ENCODE measurements at regions not wholly inside any gene's neighbourhood (a gene's known extent, or its start where the extent isn't known, plus 50 kb on each side); places are given as distances from the start of the nearest gene placed in this dataset.
A peak's percentile ranks its signal among the peaks of the same experiment; 100 is the strongest.
"Not testable (repeated sequence)": the region's sequence is repeated elsewhere in the genome, so short reads cannot be mapped to it uniquely, and the experiment has no call there.

DNA sequence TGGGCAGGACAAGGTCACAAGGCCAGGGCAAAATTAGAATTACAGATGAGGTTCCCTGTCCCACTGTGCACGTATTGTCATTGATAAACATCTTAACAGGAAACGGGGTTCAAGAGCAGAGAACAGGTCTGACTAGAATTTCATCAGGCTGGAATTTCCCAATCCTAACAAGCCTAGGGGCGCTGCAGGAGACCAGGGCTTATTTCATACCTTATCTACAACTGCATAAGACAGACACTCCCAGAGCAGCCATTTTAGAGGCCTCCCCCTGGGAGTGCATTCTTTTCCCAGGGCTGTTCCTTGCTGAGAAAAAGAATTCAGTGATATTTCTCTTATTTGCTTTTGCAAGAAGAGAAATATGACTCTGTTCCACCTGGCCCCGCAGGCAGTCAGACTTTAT is 244.8 kb downstream of the DAD1 start:
- H3K36me3 ChIP-seq (ENCODE audit: insufficient read depth); H3K4me1 ChIP-seq (ENCODE audit: insufficient read depth); H3K4me3 ChIP-seq (ENCODE audit: low read depth, low read length); H3K27ac ChIP-seq (ENCODE audit: low read depth); DNase-seq (ENCODE audit: extremely low spot score): not testable (repeated sequence)
- WGBS: 84% methylated on average over 4 of the region's 4 CpGs

DNA sequence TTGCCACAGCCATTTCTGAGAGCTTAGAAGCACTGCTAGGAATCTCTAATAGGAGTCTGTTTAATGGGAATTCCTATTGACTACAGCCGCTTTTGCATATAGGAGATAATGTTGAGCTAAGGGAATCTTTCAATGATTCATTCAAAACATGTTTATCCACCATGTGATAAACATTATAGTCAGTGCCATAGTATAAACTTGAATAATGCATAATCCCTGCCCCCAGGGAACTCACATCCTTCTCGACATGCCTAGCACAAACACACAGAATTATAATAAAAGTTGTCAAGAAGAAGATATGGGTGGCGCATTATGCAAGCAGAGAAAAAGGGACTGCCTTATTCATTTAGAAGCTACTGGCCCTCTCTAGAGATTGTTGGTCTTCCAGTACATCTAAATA is 248.0 kb downstream of the DAD1 start:
- no peak for DNase-seq (ENCODE audit: extremely low spot score)
- Histone ChIP-seq H3K4me3 (ENCODE audit: low read depth, low read length) (no peak overlapping the region), H3K4me1 (ENCODE audit: insufficient read depth) (no peaks in the 10 kb centered on the region), H3K36me3 (ENCODE audit: insufficient read depth) (no peaks in the 10 kb centered on the region), H3K27ac (ENCODE audit: low read depth) (no peak overlapping the region)
- WGBS: 65% methylated on average over 3 of the region's 3 CpGs

DNA sequence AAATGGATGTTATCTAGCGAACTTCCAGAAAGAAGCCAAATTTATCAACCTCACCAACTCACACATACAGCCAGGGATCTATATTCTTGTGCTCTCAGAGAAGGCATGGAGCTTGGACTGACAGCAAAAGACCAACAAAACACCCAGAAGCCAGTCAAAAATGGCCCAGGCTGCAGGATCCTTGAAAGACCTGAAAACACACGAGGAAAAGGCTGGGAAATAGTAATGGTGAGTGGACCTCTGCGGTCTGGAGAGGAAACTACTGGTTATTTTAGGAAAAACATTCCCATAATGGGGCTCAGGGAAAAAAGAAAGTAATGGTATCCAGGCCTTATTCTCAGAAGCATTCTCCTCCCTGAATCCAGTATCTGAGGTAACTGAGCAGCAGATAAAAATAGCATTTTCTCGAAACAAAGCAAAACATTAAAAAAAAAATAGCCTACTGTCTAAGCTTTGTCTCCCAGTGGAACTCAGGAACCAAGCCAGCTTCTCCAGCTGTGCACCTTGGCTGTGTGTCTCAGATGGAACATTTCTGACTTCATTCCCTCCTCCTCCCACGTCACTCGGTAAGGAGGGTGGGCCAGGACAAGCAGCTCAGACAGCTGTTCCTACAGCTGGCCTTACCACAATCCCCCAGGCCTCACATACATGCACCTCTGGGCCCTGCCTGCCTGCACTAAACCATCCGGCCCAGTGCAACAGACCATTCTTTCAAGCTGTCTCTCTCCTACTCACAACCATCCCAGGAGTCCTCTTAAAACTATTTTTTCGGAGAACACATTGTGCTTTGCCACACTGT is 249.9 kb downstream of the DAD1 start:
- peak; percentile 78 for DNase-seq (ENCODE audit: extremely low spot score)

DNA sequence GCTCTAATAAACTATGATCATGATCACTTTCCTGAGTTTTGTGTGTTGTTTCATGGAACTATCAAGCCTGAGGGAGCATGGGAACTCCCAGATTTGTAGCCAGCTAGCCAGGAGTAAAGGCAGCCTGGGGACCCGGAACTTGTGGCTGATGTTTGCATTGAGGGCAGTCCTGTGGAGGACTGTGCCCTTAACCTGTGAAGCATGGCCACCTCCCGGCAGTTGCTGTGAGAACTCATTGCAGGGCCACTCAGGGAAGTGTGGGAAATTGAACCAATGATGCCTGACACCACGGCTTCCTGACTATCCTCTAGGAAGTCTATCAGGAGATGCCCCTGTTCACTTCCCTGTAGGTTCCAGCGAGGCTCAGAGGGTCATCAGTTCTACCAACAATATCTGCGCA is 250.6 kb downstream of the DAD1 start:
- no peak overlapping the region for H3K4me3 ChIP-seq (ENCODE audit: low read depth, low read length)
- H3K27ac ChIP-seq (ENCODE audit: low read depth): peak overlapping the region; percentile 56
- H3K36me3 ChIP-seq (ENCODE audit: insufficient read depth): no peaks in the 10 kb centered on the region
- H3K4me1 ChIP-seq (ENCODE audit: insufficient read depth): no peaks in the 10 kb centered on the region
- DNase-seq (ENCODE audit: extremely low spot score): no peak
- 88% methylated on average over 5 of the region's 5 CpGs for whole genome bisulfite sequencing

More for the DNA sequence above, 249.9 kb downstream of the DAD1 start:
- H3K36me3 ChIP-seq (ENCODE audit: insufficient read depth): no peaks in the 10 kb centered on the region
- WGBS: 39% methylated on average over 8 of the region's 8 CpGs
- no peak overlapping the region for H3K4me3 ChIP-seq (ENCODE audit: low read depth, low read length)
- no peaks in the 10 kb centered on the region for H3K4me1 ChIP-seq (ENCODE audit: insufficient read depth)
- H3K27ac ChIP-seq (ENCODE audit: low read depth): peak overlapping the region; percentile 62

DNA sequence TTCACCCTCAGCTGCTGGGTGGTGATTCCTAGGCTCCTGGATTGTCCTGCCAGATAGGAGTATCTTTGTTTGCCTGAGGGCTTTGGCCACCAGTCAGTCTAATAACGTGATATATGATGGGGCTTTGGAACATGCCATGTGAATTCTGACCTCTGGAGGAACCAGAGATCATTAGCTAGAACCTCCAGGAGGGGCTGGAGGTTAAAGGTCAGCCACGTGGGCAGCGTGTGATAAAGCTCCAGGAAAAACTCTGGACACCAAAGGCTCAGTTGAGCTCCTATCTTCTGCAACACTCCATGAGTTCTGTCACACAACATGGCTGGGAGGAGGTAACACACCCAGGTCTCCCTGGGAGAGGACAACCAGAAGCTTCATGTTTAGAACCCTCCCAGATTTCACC is 251.1 kb downstream of the DAD1 start:
- Histone ChIP-seq H3K27ac (ENCODE audit: low read depth) (peak overlapping the region; percentile 56), H3K4me1 (ENCODE audit: insufficient read depth) (no peaks in the 10 kb centered on the region), H3K36me3 (ENCODE audit: insufficient read depth) (no peaks in the 10 kb centered on the region), H3K4me3 (ENCODE audit: low read depth, low read length) (no peak overlapping the region)
- DNase-seq (ENCODE audit: extremely low spot score): no peak
- WGBS: 67% methylated on average over 3 of the region's 3 CpGs

DNA sequence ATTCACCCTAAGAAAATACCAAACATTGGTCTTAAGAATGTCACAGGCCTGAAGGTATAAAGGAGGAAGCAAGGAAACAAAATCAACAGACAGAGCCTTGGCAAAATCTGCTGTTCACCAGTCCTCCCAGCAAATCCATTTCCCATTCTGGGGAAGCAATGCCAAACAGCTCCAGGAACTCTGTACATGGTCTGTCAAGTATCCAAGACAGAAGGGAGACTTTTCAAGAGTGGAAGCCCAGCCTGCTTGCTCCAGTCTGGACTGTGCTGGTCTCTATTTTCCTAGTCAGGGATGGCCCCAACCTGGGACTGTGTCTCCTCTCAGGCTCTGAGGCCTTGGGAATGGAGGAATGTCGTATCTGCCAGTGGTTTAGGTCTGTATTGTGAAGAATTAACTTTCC is 251.5 kb downstream of the DAD1 start:
- 69% methylated on average over 1 of the region's 1 CpG for WGBS
- DNase-seq (ENCODE audit: extremely low spot score): no peak
- Histone ChIP-seq H3K4me3 (ENCODE audit: low read depth, low read length) (no peak overlapping the region), H3K4me1 (ENCODE audit: insufficient read depth) (no peaks in the 10 kb centered on the region), H3K36me3 (ENCODE audit: insufficient read depth) (no peaks in the 10 kb centered on the region), H3K27ac (ENCODE audit: low read depth) (no peak overlapping the region)

DNA sequence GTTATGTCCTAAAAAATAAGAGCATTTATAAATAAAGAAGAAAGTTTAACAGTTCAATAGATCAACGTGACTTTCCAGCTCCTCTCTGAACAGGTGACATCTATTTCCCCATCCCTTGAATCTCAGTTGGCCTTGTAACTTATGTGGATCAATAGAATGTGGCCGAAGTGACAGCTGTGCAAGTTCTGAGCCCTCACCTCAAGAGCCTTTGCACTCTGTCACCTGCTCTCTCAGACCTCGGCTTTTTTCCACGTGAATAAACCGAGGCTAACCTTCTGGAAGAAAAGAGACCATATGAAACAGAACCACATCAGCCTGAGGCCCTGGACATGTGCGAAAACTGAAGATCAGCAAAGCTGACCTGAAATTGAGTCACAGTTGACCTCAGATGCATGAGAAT is 253.0 kb downstream of the DAD1 start:
- 90% methylated on average over 6 of the region's 6 CpGs for WGBS
- H3K4me3 ChIP-seq (ENCODE audit: low read depth, low read length): no peak overlapping the region
- H3K4me1 ChIP-seq (ENCODE audit: insufficient read depth): no peaks in the 10 kb centered on the region
- no peaks in the 10 kb centered on the region for H3K36me3 ChIP-seq (ENCODE audit: insufficient read depth)
- no peak for DNase-seq (ENCODE audit: extremely low spot score)
- no peak overlapping the region for H3K27ac ChIP-seq (ENCODE audit: low read depth)

DNA sequence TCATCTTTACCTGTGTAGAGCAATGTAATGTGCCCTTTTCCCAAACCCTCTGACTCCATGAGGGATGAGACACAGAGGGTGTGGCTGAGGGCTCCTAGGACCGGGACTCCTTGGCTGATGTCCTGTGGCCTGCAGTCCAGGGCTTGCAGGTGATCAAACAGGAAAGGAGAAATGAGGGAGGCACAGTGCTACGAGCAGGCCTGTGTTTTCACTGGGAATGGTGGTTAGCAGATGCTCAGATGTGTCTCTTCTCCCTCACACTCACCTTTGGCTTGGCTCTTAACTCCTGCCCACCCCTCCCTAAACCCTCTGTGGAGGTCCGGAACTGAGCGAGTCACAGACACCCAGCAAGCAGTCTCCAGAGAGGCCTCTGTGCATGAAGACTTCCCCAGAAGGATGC is 254.4 kb downstream of the DAD1 start:
- Histone ChIP-seq H3K4me1 (ENCODE audit: insufficient read depth) (no peaks in the 10 kb centered on the region), H3K36me3 (ENCODE audit: insufficient read depth) (no peaks in the 10 kb centered on the region), H3K27ac (ENCODE audit: low read depth) (no peak overlapping the region), H3K4me3 (ENCODE audit: low read depth, low read length) (no peak overlapping the region)
- WGBS: 76% methylated on average over 4 of the region's 4 CpGs
- no peak for DNase-seq (ENCODE audit: extremely low spot score)

DNA sequence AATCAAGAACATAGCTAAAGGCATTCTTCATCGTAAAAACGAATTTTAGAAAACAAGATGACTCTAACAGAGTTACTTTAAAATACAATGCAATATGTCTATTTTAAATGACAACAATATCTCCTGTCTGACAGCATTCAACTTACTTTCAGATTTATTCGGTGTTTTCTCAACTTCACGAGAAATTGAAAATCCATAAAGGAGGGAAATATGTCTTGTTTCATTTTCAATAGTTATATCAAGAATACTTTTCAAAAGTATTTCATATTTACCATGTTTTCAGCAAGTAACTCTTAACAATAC is 254.8 kb downstream of the DAD1 start:
- 65% methylated on average over 4 of the region's 4 CpGs for WGBS
- DNase-seq (ENCODE audit: extremely low spot score): no peak

DNA sequence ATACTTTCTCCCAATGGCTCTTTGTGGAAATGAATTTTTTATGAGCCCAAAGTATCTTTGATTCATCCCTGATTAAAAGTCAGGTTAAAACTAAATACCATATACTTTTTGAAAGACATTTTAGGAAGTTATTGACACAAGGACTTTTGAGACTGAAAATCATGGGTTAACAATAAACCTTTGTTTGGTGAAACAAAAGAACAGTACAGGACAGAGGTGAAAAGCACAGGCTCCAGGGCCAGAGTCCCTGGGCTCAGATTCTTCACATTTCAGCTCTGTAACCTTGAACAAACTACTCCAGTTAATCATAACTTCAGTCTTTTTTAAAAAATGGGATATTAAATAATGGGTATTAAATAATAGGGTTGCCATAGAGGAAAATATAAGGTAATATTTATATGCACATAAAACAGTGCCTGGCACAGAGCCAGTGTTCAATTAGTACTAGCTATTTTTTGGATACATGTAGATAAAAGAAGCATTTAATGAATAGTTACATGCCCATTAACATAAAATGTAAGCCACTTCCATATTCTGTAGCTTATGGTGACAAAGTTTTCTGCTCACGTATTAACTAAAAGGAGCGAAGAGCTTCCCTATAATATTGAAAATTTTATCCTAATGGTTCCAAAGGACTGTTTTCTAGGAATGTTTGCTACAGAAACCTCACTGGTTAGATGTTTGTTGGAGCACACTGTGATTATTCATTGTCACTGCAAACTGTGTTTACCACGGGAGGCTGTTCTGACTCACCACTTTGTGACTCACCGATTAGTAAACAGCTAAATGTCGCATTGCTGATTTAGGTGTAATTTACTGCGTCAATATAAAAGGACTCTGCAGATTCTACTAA is 255.4 kb downstream of the DAD1 start:
- WGBS: 44% methylated on average over 6 of the region's 6 CpGs
- no peaks in the 10 kb centered on the region for H3K4me1 ChIP-seq (ENCODE audit: insufficient read depth)
- no peak overlapping the region for H3K4me3 ChIP-seq (ENCODE audit: low read depth, low read length)
- peak; percentile 35 for DNase-seq (ENCODE audit: extremely low spot score)
- H3K36me3 ChIP-seq (ENCODE audit: insufficient read depth): no peaks in the 10 kb centered on the region
- H3K27ac ChIP-seq (ENCODE audit: low read depth): no peak overlapping the region

More for the DNA sequence above, 254.8 kb downstream of the DAD1 start:
- Histone ChIP-seq H3K4me3 (ENCODE audit: low read depth, low read length) (no peak overlapping the region), H3K4me1 (ENCODE audit: insufficient read depth) (no peaks in the 10 kb centered on the region), H3K36me3 (ENCODE audit: insufficient read depth) (no peaks in the 10 kb centered on the region), H3K27ac (ENCODE audit: low read depth) (no peak overlapping the region)

DNA sequence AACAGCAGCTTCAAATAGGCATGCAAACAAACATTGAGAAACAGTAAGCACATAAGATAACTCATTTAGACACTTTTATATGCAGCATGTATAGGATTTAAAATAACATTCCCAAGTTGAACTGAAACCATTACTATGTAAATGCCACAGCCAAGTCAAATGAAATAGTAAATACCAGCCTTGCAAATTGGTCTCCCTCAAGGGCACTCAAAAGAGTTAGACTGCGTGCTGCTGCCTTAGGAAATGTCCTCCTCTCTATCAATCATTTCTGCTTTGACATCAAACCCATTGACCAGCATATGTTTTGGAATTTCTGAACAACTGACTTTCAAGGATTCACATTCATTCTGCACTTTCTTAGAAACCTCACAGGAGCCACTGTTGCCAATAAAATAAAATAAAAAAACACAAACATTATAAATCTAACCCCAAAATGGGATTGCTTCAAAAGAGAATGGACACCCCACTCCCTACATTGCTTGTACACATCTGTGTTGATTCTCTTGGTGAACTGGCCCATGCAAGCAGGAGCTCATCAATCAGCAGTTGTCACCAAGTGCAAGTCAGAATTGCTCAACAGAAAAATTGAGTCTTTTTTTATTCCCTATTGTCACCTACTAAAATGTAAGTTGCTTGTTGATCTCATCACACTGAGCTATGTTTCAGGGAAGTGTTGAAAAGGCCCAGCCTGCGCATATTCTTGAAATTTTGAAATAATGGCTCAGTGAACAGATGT is 256.2 kb downstream of the DAD1 start:
- no peaks in the 10 kb centered on the region for H3K4me1 ChIP-seq (ENCODE audit: insufficient read depth)
- no peak for DNase-seq (ENCODE audit: extremely low spot score)
- WGBS: 86% methylated on average over 2 of the region's 2 CpGs
- H3K36me3 ChIP-seq (ENCODE audit: insufficient read depth): no peaks in the 10 kb centered on the region
- H3K27ac ChIP-seq (ENCODE audit: low read depth): no peak overlapping the region
- H3K4me3 ChIP-seq (ENCODE audit: low read depth, low read length): no peak overlapping the region

DNA sequence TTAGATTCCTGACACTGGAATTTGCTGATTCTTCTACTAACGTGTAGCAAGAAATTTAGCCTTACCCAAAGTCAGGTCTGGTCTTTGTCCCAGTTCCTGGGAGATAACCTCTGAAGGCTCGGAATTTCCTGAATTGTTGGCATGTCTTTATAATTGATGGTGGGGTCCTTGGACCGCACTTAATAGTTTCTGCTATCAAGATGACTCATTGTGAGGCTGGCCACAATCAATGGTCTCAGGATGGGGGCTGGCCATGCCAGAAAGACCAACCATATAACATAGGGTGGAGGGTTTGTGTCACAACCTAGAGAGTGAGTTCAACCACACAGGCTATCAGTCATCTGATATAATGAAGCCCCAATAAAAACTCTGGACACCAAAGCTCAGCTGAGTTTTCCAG is 259.7 kb downstream of the DAD1 start:
- H3K4me1 ChIP-seq (ENCODE audit: insufficient read depth): no peaks in the 10 kb centered on the region
- no peaks in the 10 kb centered on the region for H3K36me3 ChIP-seq (ENCODE audit: insufficient read depth)
- H3K27ac ChIP-seq (ENCODE audit: low read depth): no peak overlapping the region
- WGBS: 80% methylated on average over 3 of the region's 3 CpGs
- no peak for DNase-seq (ENCODE audit: extremely low spot score)
- H3K4me3 ChIP-seq (ENCODE audit: low read depth, low read length): no peak overlapping the region

DNA sequence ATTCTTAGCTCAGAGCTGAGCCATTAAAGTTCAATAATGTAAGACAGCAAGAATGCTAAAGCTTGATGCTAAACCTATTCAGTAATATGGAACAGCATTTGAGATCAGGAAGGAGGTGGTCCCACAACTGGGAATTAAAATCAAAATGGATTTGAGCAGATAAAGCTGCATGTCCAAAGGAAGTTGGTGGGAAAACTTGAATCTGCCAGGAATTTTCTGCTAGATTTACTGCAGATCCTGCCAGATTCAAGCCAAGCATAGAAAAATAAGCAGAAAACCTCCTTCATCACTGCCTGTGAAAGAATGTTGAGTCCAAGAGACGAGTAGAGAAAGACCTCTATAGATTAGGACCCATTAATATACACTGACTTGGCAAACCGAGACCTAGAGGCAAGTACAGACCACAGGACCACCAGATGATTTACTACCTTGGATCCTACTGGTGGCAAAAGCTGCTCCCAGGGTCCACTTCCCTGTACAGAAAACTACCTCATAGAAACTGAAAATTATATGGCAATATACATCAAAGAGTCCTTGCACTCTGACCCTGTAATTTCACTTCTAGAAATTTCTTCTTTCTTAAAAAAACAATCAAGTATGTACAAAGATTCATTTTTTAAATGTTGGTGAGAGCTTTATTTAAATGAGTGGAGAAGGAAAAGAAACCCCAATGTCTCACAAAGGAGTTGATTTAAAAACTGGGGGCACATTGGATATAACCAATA is 263.2 kb downstream of the DAD1 start:
- 66% methylated on average over 2 of the region's 2 CpGs for WGBS
- Histone ChIP-seq H3K27ac (ENCODE audit: low read depth) (no peak overlapping the region), H3K4me1 (ENCODE audit: insufficient read depth) (no peaks in the 10 kb centered on the region), H3K36me3 (ENCODE audit: insufficient read depth) (no peaks in the 10 kb centered on the region), H3K4me3 (ENCODE audit: low read depth, low read length) (no peak overlapping the region)
- DNase-seq (ENCODE audit: extremely low spot score): no peak

Measured in urinary bladder (tissue), 3 donors.